ENCODE measurements at regions not wholly inside any gene's neighbourhood (a gene's known extent, or its start where the extent isn't known, plus 50 kb on each side); places are given as distances from the start of the nearest gene placed in this dataset.

- Mint-ChIP-seq H3K36me3 (no peaks in the 10 kb centered on the region), H3K27ac (no peak overlapping the region), H3K4me3 (no peak overlapping the region), H3K9me3 (peaks cover 0 to 15% (median 0%) of the 10 kb centered on the region in 7 donors), H3K27me3 (peaks cover 0 to 5% (median 4%) of the 10 kb centered on the region in 3 donors), H3K4me1 (no peaks in the 10 kb centered on the region)
- ATAC-seq (ENCODE audit: low read depth in 2 of 2): no peak
- DNase-seq: no peak
These were observed 324.7 kb downstream of the MYCN start for GRCh38 chr2:16264931-16265540.

DNA sequence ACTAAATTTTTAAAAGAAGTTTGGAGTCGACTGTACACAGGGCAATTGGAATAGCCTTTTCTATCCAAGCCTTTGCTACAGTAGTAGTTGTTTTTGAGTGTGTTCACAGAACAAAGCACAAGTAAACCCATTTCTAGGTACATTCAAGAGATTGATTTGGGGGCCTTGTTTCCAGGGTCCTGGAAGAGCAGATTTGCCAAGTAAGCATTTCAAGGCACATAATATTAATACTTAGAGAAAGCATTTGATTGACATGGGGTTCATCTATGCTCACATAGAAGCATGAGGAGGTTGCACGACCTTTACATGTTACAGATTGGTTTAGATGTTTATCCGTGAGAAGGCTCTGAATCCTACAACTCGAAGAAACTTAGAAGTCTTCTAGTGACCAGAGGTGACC is 324.1 kb downstream of the MYCN start:
- no peaks in the 10 kb centered on the region for H3K4me1 Mint-ChIP-seq
- H3K27me3 Mint-ChIP-seq: peaks cover 0 to 5% (median 4%) of the 10 kb centered on the region in 3 donors
- no peak for DNase-seq
- ATAC-seq (ENCODE audit: low read depth in 2 of 2): no peak
- H3K36me3 Mint-ChIP-seq: no peaks in the 10 kb centered on the region
- no peak overlapping the region for H3K27ac Mint-ChIP-seq
- H3K4me3 Mint-ChIP-seq: no peak overlapping the region
- peaks cover 0 to 15% (median 0%) of the 10 kb centered on the region in 7 donors for H3K9me3 Mint-ChIP-seq

GRCh38 chr2:16263241-16263890 is 323.0 kb downstream of the MYCN start:
- Mint-ChIP-seq H3K27ac (no peak overlapping the region), H3K4me1 (no peaks in the 10 kb centered on the region), H3K36me3 (no peaks in the 10 kb centered on the region), H3K9me3 (peaks cover 0 to 15% (median 0%) of the 10 kb centered on the region in 7 donors), H3K4me3 (no peak overlapping the region), H3K27me3 (peaks cover 0 to 5% (median 4%) of the 10 kb centered on the region in 3 donors)
- ATAC-seq (ENCODE audit: low read depth in 2 of 2): no peak
- no peak for DNase-seq

- ATAC-seq (ENCODE audit: low read depth in 2 of 2) (no peak), DNase-seq (no peak)
- H3K4me1 Mint-ChIP-seq: no peaks in the 10 kb centered on the region
- no peak overlapping the region for H3K4me3 Mint-ChIP-seq
- H3K27me3 Mint-ChIP-seq: peaks cover 0 to 5% (median 4%) of the 10 kb centered on the region in 3 donors
- H3K9me3 Mint-ChIP-seq: peaks cover 0 to 15% (median 0%) of the 10 kb centered on the region in 7 donors
- H3K36me3 Mint-ChIP-seq: no peaks in the 10 kb centered on the region
- no peak overlapping the region for H3K27ac Mint-ChIP-seq
These were observed 322.3 kb downstream of the MYCN start for GRCh38 chr2:16262526-16263178.

DNA sequence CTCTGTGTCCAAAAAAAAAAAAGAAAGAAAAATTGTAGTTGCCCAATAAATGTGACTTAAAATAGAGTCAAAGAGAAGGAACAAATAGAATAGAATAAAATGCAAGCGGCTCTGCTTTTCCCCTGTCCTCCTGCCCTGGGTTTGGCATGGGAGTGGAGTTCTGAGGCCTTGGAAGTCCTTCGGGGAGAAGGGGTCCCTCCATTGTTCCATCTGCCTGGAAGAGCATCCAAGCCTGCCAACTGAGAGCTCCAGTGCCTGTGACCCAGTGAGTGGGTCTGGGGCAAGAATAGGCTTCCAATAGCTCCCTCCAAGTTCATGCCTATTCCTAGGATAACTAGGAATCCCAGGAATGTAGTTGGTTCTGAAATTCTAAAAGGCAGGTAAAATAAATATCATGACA is 321.4 kb downstream of the MYCN start:
- ATAC-seq (ENCODE audit: low read depth in 2 of 2): no peak
- Mint-ChIP-seq H3K27ac (no peak overlapping the region), H3K4me1 (no peaks in the 10 kb centered on the region), H3K9me3 (peaks cover 0 to 10% (median 0%) of the 10 kb centered on the region in 7 donors), H3K4me3 (no peak overlapping the region), H3K36me3 (no peaks in the 10 kb centered on the region), H3K27me3 (peaks cover 0 to 4% (median 4%) of the 10 kb centered on the region in 3 donors)
- DNase-seq: no peak

DNA sequence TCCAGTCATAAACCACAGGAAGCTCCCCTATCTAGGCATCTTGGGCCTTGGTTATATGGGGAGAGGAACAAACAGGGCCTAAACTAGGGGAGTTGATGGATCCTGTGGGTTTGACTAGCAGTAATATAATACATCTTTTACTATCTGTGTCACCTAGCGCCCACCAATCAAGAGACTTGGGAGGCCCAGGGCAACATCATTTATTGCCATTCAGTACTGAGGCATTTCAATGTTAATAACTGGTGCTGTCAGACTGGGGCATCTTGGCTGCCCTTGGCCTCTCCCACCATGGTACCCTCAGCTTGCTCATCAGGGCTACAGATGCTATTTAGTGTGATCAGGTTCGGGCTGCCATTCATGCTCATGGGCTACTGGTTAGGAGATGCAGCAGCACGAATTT is 320.7 kb downstream of the MYCN start:
- Mint-ChIP-seq H3K27ac (no peak overlapping the region), H3K9me3 (peaks cover 0 to 4% (median 0%) of the 10 kb centered on the region in 7 donors), H3K4me3 (no peak overlapping the region), H3K27me3 (peaks cover 4 to 11% (median 6%) of the 10 kb centered on the region in 3 donors), H3K4me1 (no peaks in the 10 kb centered on the region), H3K36me3 (no peaks in the 10 kb centered on the region)
- DNase-seq (no peak), ATAC-seq (ENCODE audit: low read depth in 2 of 2) (no peak)

DNA sequence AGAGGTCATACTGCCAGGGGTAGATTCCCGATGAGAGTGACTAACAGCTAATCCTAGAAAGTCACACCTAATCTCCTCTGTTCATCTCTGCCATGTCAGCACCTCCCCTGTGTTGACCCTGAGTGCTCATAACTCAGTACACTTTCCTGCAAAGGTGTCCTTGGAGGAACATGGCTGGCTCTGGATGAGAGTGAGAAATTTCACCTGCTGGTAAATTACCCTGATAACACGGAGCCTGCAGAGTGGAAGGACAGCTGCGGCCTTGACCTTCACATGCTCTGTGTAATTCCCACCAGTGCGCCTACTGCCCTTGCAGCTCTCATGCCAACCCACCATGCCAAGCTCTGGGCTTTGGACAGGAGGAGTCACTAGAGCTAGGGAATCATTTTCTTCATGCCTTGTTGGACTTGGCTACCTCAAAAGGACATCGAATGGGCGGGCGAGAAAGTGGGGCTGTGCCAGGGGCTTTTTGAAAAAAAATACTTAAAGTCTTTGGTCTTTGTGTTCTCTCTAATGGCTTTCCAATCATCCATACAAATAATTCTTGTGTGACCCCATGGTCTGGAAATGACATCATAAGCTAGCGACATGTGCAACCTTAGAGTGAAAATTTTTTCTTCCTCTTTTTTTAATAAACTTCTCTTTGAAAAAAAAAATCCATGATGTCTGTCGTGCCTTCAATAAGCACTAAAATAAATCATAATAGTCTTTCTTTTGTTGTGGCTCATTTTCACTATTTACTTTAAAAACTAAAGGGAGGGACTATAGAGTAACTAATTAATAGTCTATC is 319.9 kb downstream of the MYCN start:
- Mint-ChIP-seq H3K27ac (no peak overlapping the region), H3K9me3 (peaks cover 0 to 7% (median 0%) of the 10 kb centered on the region in 7 donors), H3K4me3 (no peak overlapping the region), H3K4me1 (no peaks in the 10 kb centered on the region), H3K36me3 (no peaks in the 10 kb centered on the region), H3K27me3 (peaks cover 4 to 13% (median 11%) of the 10 kb centered on the region in 3 donors)
- ATAC-seq (ENCODE audit: low read depth in 2 of 2): no peak
- DNase-seq: no peak

- Mint-ChIP-seq H3K27ac (no peak overlapping the region), H3K36me3 (no peaks in the 10 kb centered on the region), H3K4me1 (no peaks in the 10 kb centered on the region), H3K9me3 (peaks cover 0 to 8% (median 5%) of the 10 kb centered on the region in 7 donors), H3K4me3 (no peak overlapping the region), H3K27me3 (peaks cover 4 to 13% (median 11%) of the 10 kb centered on the region in 3 donors)
- DNase-seq (no peak), ATAC-seq (ENCODE audit: low read depth in 2 of 2) (no peak)
These were observed 318.7 kb downstream of the MYCN start for GRCh38 chr2:16259010-16259409.

DNA sequence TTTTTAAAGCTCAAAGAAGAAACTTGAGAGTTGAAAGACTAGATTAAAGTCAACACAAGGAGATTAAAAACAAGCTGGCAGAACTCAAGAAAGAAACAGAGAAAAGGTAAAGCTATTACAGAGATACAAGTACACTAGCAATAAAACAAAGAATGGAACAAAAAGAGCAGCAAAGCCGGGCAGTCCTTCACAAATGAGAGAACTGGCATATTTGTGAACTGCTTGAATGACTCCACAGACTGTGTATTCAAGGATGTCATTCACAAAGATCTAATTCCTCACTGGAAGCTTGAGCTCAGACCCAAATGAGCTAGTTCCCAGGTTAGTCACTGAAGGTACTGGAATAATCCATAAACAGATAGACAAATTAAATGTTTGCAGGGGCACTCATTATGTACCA is 318.0 kb downstream of the MYCN start:
- H3K27ac Mint-ChIP-seq: no peak overlapping the region
- peaks cover 0 to 9% (median 5%) of the 10 kb centered on the region in 7 donors for H3K9me3 Mint-ChIP-seq
- no peaks in the 10 kb centered on the region for H3K36me3 Mint-ChIP-seq
- H3K27me3 Mint-ChIP-seq: peaks cover 4 to 13% (median 13%) of the 10 kb centered on the region in 3 donors
- DNase-seq (no peak), ATAC-seq (ENCODE audit: low read depth in 2 of 2) (no peak)
- no peaks in the 10 kb centered on the region for H3K4me1 Mint-ChIP-seq
- no peak overlapping the region for H3K4me3 Mint-ChIP-seq

- no peak for ATAC-seq (ENCODE audit: low read depth in 2 of 2)
- peaks cover 0 to 9% (median 5%) of the 10 kb centered on the region in 7 donors for H3K9me3 Mint-ChIP-seq
- no peak overlapping the region for H3K27ac Mint-ChIP-seq
- H3K27me3 Mint-ChIP-seq: peaks cover 4 to 20% (median 13%) of the 10 kb centered on the region in 3 donors
- no peak for DNase-seq
- H3K4me1 Mint-ChIP-seq: no peaks in the 10 kb centered on the region
- H3K36me3 Mint-ChIP-seq: no peaks in the 10 kb centered on the region
- H3K4me3 Mint-ChIP-seq: no peak overlapping the region
These were observed 317.1 kb downstream of the MYCN start for GRCh38 chr2:16257322-16258028.

DNA sequence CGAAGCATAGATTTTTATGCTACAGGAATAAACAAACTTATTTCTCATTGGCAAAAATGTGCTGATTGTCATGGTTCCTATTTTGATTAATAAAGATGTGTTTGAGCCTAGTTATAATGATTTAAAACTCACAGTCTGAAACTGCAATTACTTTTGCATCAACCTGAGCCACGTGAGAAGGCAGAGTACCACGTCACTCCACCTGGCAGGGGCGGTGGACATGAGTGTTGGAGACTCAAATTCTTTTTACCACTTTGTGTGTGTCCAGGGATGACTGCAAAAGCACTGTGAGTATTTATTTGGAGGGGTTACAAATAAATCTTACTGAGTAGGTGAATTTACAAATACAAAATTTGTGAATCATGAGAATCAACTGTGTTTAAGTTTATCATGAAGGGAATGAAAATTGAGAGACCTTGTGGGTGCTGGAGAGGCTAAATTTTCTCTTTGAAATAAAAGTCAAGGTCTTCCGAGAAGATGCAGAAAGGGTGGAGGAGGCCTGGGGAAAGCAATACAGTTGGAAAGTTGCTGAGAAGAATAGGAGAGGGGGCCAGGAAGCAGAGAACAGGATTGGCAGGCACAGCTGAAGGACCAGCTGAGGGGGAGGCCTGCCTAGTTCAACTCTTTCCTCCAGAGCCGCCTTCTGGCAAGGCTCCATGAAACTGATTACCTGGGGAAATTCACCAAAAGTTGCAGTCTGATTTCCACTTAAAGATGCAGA is 316.4 kb downstream of the MYCN start:
- Mint-ChIP-seq H3K4me3 (no peak overlapping the region), H3K36me3 (no peaks in the 10 kb centered on the region), H3K9me3 (peaks cover 0 to 9% (median 4%) of the 10 kb centered on the region in 7 donors), H3K27me3 (peaks cover 0 to 20% (median 13%) of the 10 kb centered on the region in 3 donors), H3K4me1 (no peaks in the 10 kb centered on the region), H3K27ac (no peak overlapping the region)
- DNase-seq (no peak), ATAC-seq (ENCODE audit: low read depth in 2 of 2) (no peak)

DNA sequence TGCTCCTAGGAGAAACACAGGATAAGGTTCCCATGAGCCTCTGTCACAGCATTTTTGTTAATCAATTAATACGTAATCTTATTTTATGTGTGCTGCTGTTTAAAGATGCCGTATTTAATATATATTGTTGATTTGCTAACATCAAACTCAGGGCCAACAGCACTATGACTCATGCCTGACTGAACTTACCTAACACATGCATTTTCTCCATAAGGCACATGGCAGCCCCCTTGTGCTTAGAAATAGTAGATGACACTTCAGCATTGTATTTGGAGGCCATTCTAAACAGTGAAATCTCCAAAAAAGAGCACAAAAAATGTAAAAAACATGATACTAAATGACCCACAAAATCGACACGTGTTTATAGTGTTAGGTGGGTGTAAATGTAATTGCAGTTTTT is 314.8 kb downstream of the MYCN start:
- H3K27ac Mint-ChIP-seq: no peak overlapping the region
- no peak overlapping the region for H3K4me3 Mint-ChIP-seq
- peaks cover 0 to 9% (median 4%) of the 10 kb centered on the region in 7 donors for H3K9me3 Mint-ChIP-seq
- DNase-seq (no peak), ATAC-seq (ENCODE audit: low read depth in 2 of 2) (no peak)
- H3K36me3 Mint-ChIP-seq: no peaks in the 10 kb centered on the region
- H3K27me3 Mint-ChIP-seq: peaks cover 0 to 20% (median 13%) of the 10 kb centered on the region in 3 donors
- H3K4me1 Mint-ChIP-seq: no peaks in the 10 kb centered on the region
